ENCODE measurements at regions not wholly inside any gene's neighbourhood (a gene's known extent, or its start where the extent isn't known, plus 50 kb on each side); places are given as distances from the start of the nearest gene placed in this dataset.

DNA sequence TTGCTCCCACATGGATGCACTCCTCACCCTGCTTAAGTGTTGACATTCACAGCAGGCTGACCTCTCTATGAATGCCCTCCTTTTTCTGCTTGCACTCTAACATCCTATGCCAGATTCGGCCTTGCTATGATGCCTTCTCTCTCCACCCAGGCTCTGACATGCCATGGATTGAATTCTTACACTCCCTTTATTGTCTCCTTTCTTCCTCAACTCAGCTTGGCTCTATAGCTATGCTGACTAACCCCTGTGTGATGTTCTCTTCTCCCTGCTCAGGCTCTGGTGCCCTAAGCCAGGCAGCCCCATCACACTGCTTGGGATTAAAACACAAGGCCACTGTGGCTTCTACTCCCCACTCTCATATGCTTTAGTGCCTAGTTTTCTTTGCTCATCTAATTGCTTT lies 563.7 kb downstream of the NSUN3 start (continued):
- TF ChIP-seq SAP30 (IDR thresholded peaks at IDR 0.05; ENCODE audit: insufficient read depth, insufficient replicate concordance, low read length) = no peak

DNA sequence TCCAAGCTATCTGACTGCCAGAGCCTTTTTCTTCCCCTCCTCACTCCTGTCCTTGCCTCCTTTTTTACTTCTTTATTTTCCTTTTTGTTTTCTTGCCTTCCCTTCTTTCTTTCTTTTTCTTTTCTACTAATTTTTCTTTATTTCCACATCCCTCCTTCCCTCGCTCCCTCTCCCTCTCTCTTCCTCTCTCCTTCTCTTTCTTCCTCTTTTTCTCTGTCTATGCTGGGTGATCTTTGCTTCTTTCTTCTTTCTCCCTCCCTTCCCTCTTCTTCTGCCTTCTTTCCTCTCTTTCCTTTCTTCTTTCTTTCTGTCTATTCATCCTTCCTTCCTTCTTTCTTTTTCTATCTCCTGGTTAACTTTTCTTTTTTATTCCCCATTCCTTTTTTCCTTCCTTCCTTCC lies 564.8 kb downstream of the NSUN3 start:
- Histone ChIP-seq H4K20me1 (replicated peaks in 1 of 2; ENCODE audit: control insufficient read depth in 1 of 2, insufficient read depth in 2 of 2, low read length in 2 of 2) (no peaks in the 10 kb centered on the region), H3K4ac (replicated peaks; ENCODE audit: insufficient read length, low read depth, low read length) (no peak overlapping the region), H3K56ac (replicated peaks; ENCODE audit: insufficient read length, low read depth, low read length) (no peak overlapping the region), H3K4me3 (ENCODE audit: extremely low read depth in 1 of 4, insufficient read depth in 2 of 4, low read depth in 3 of 4, low read length in 4 of 4) (no peak overlapping the region), H4K8ac (ENCODE audit: extremely low read depth, insufficient read depth, low read length) (no peak overlapping the region), H3K4me2 (ENCODE audit: insufficient read depth in 1 of 2, low read depth in 2 of 2, low read length in 2 of 2) (no peak overlapping the region), H3K4me1 (replicated peaks in 1 of 4; ENCODE audit: control insufficient read depth in 3 of 4, insufficient read depth in 4 of 4, low read length in 3 of 4) (peaks cover 0 to 5% (median 1%) of the 10 kb centered on the region in 4 experiments; a peak in 1 of 7 replicates), H3K79me1 (ENCODE audit: low read depth, low read length) (no peaks in the 10 kb centered on the region), H3K14ac (ENCODE audit: insufficient read length) (no peak overlapping the region), H2BK15ac (ENCODE audit: low read length) (no peak overlapping the region), H2AFZ (ENCODE audit: low read length) (no peak overlapping the region), H3K9ac (replicated peaks in 1 of 4; ENCODE audit: extremely low read depth in 1 of 4, low read depth in 3 of 4, low read length in 3 of 4) (no peak overlapping the region), H2BK120ac (replicated peaks; ENCODE audit: low read depth, low read length) (no peak overlapping the region), H3K18ac (ENCODE audit: extremely low read depth, low read length) (no peak overlapping the region), H3K79me2 (ENCODE audit: control insufficient read depth in 1 of 2, insufficient read depth in 2 of 2, low read length in 2 of 2) (no peaks in the 10 kb centered on the region), H3K27ac (ENCODE audit: low read depth, low read length) (no peak overlapping the region), H3K23me2 (ENCODE audit: low read depth, low read length) (no peaks in the 10 kb centered on the region), H2BK20ac (ENCODE audit: low read length) (no peak overlapping the region), H3K36me3 (ENCODE audit: control insufficient read depth in 2 of 4, insufficient read depth in 4 of 4, low read length in 3 of 4) (no peaks in the 10 kb centered on the region), H3K27me3 (replicated peaks in 1 of 4; ENCODE audit: control insufficient read depth in 3 of 4, extremely low read depth in 1 of 4, insufficient read depth in 3 of 4, low read length in 3 of 4) (no peaks in the 10 kb centered on the region), H4K91ac (replicated peaks; ENCODE audit: insufficient read length, low read length) (no peak overlapping the region), H3K23ac (ENCODE audit: insufficient read length) (no peak overlapping the region), H2BK5ac (ENCODE audit: low read depth, low read length) (no peak overlapping the region), H4K5ac (ENCODE audit: insufficient read length, low read depth, low read length) (no peak overlapping the region), H2AK5ac (ENCODE audit: low read depth, low read length) (no peak overlapping the region), H3K9me3 (ENCODE audit: insufficient read depth in 2 of 2, low read depth in 1 of 2, low read length in 1 of 2) (no peaks in the 10 kb centered on the region), H2BK12ac (ENCODE audit: low read depth, low read length) (no peak overlapping the region)
- TF ChIP-seq TBP (IDR thresholded peaks at IDR 0.05; ENCODE audit: low read depth, low read length) (no peak), EZH2 (IDR thresholded peaks at IDR 0.05; ENCODE audit: low read depth, low read length, severe bottlenecking) (no peak), CBX5 (IDR thresholded peaks at IDR 0.05; ENCODE audit: low read depth, low read length) (no peak), SP1 (IDR thresholded peaks at IDR 0.05; ENCODE audit: low read depth, low read length) (no peak), JUND (IDR thresholded peaks at IDR 0.05; ENCODE audit: low read length) (no peak), TAF1 (IDR thresholded peaks at IDR 0.05; ENCODE audit: low read depth, low read length) (no peak), GABPA (IDR thresholded peaks at IDR 0.05; ENCODE audit: borderline replicate concordance, insufficient read depth, low read length) (no peak)
- FAIRE-seq (no peak), DNase-seq (ENCODE audit: low read depth in 1 of 2, low spot score in 2 of 2) (no peak)
- POLR2A ChIA-PET (ENCODE audit: partially characterized antibody) = no interaction called here
- CTCF ChIA-PET (ENCODE audit: partially characterized antibody) = no interaction called here
- 100% methylated on average over 1 of the region's 1 CpG for WGBS, 2 experiments (ENCODE audit: extremely low coverage in 1 of 2, insufficient coverage in 1 of 2, insufficient read length in 1 of 2, insufficient replicate concordance in 2 of 2, low coverage in 1 of 2, low lambda C conversion rate in 2 of 2, missing lambda C conversion rate in 1 of 2)

All from H1 (cell line).